C4-2B (cell line): ENCODE measurements at regions not wholly inside any gene's neighbourhood (a gene's known extent, or its start where the extent isn't known, plus 50 kb on each side); places are given as distances from the start of the nearest gene placed in this dataset.

ENCODE experiments used
- ZFX ChIP-seq: fragments of 450-650 bp; IDR thresholded peaks from 2 replicates; pipeline ENCODE4 v1.6.1; 2017
- TF ChIP-seq, protein P1 (sequence below): fragments of 450-650 bp; conservative IDR thresholded peaks from 2 replicates; pipeline ENCODE4 v1.5.1; 2017; ENCODE audit warnings: mild to moderate bottlenecking

DNA sequence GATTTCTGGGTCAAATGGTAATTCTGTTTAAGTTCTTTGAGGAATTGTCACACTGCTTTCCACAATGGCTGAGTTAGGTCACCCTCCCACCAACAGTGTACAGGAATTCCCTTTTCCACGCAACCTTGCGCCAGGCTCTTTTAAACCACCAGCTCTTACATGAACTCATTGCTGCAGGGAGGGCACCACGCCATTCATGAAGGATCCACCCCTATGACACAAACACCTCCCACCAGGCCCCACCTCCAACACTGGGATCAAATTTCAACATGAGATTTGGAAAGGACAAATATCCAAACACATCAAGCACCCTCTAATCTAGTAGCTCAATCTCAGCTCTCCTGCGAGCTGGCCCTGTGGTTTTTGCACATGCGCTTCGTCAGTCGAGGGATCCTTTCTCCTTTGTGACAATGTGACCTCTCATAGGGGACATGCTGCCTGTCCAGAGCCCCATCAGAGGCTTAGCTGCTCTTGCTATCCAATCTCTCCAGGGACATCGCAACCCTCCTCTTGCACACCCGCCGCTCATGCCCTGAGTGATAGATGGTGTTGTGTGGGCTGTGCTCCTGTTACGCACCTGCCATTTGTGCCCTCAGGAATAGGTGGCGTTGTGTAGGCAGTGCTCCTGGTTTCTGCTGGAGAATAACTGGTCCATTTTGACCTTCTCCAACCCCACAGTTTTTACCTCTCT is 328.0 kb downstream of the UQCRFS1 start:
- TF ChIP-seq, protein P1, sequence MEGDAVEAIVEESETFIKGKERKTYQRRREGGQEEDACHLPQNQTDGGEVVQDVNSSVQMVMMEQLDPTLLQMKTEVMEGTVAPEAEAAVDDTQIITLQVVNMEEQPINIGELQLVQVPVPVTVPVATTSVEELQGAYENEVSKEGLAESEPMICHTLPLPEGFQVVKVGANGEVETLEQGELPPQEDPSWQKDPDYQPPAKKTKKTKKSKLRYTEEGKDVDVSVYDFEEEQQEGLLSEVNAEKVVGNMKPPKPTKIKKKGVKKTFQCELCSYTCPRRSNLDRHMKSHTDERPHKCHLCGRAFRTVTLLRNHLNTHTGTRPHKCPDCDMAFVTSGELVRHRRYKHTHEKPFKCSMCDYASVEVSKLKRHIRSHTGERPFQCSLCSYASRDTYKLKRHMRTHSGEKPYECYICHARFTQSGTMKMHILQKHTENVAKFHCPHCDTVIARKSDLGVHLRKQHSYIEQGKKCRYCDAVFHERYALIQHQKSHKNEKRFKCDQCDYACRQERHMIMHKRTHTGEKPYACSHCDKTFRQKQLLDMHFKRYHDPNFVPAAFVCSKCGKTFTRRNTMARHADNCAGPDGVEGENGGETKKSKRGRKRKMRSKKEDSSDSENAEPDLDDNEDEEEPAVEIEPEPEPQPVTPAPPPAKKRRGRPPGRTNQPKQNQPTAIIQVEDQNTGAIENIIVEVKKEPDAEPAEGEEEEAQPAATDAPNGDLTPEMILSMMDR: no peak
- no peak for TF ChIP-seq ZFX
